ENCODE measurements at regions not wholly inside any gene's neighbourhood (a gene's known extent, or its start where the extent isn't known, plus 50 kb on each side); places are given as distances from the start of the nearest gene placed in this dataset.

DNA sequence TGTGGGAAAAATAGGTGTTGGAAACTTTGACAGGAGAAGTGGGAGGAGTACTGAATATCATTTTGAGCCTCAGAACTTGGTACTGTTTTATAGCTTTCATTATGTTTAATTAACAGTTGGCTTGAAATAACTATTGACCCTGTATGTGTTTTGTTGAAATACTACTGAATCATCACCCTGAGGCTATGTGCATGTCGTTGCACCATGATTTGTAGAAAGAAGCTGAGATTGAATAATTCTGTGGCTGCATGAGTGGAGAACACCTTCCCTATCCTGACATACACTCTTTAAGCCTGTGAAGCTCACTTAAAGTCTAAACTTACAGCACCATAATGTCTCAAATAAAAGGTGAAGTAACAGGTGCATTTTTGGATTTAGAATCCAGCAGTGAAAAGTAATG lies 656.5 kb downstream of the CDY2B start:
- no peaks in the 10 kb centered on the region for H3K79me2 ChIP-seq (ENCODE audit: control insufficient read depth, low read length)

DNA sequence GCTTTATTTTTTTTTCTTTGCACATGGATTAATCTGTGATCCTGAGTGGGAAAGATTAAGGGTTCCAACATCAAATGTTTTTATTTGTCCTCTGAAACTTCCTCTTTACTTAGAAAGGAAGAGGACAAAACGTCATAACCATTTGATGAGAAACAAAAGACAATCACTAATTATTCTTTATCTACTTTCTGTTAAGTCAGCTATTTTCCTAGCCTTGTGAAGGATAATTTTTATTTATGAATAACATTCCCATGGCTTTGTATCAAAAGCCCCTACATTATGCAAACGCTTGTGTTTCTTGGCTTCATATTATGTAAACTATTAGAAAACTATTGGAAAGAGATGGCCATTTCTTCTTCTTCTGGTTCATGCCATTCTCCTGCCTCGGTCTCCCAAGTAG lies 677.6 kb downstream of the CDY2B start:
- no peak overlapping the region for H3K27ac ChIP-seq (ENCODE audit: low read depth, low read length)
- TF ChIP-seq EZH2phosphoT487 (IDR thresholded peaks at IDR 0.05; ENCODE audit: borderline replicate concordance, low read length) = no peak
- TF ChIP-seq, protein P1, sequence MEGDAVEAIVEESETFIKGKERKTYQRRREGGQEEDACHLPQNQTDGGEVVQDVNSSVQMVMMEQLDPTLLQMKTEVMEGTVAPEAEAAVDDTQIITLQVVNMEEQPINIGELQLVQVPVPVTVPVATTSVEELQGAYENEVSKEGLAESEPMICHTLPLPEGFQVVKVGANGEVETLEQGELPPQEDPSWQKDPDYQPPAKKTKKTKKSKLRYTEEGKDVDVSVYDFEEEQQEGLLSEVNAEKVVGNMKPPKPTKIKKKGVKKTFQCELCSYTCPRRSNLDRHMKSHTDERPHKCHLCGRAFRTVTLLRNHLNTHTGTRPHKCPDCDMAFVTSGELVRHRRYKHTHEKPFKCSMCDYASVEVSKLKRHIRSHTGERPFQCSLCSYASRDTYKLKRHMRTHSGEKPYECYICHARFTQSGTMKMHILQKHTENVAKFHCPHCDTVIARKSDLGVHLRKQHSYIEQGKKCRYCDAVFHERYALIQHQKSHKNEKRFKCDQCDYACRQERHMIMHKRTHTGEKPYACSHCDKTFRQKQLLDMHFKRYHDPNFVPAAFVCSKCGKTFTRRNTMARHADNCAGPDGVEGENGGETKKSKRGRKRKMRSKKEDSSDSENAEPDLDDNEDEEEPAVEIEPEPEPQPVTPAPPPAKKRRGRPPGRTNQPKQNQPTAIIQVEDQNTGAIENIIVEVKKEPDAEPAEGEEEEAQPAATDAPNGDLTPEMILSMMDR (IDR thresholded peaks at IDR 0.05; ENCODE audit: low read depth, low read length, poor library complexity, severe bottlenecking) = no peak
- H4K20me1 ChIP-seq (ENCODE audit: control insufficient read depth, insufficient read depth, low read depth, low read length) = no peaks in the 10 kb centered on the region
- no peaks in the 10 kb centered on the region for H3K79me2 ChIP-seq (ENCODE audit: control insufficient read depth, low read length)
- no peaks in the 10 kb centered on the region for H3K36me3 ChIP-seq (ENCODE audit: control insufficient read depth, low read length)
- no peaks in the 10 kb centered on the region for H3K27me3 ChIP-seq (ENCODE audit: control insufficient read depth, low read length)
- H3F3A ChIP-seq (ENCODE audit: control insufficient read depth, insufficient read depth) = no peaks in the 10 kb centered on the region
- H3K4me1 ChIP-seq (ENCODE audit: control insufficient read depth, low read length) = no peaks in the 10 kb centered on the region
- H3K9me3 ChIP-seq (ENCODE audit: control insufficient read depth, insufficient read depth, low read length) = no peaks in the 10 kb centered on the region
- H3K9me2 ChIP-seq (replicated peaks; ENCODE audit: control insufficient read depth, low read length) = no peaks in the 10 kb centered on the region
- H3K4me2 ChIP-seq (ENCODE audit: low read length) = no peak overlapping the region
- no peak overlapping the region for H3K4me3 ChIP-seq (ENCODE audit: low read length)

More for the DNA sequence above, 656.5 kb downstream of the CDY2B start:
- no peaks in the 10 kb centered on the region for H3K4me1 ChIP-seq (ENCODE audit: control insufficient read depth, low read length)
- H3K36me3 ChIP-seq (ENCODE audit: control insufficient read depth, low read length) = no peaks in the 10 kb centered on the region
- H3K9me3 ChIP-seq (ENCODE audit: control insufficient read depth, insufficient read depth, low read length) = no peaks in the 10 kb centered on the region
- TF ChIP-seq EZH2phosphoT487 (IDR thresholded peaks at IDR 0.05; ENCODE audit: borderline replicate concordance, low read length) = no peak
- H3K27ac ChIP-seq (ENCODE audit: low read depth, low read length) = no peak overlapping the region
- H3K27me3 ChIP-seq (ENCODE audit: control insufficient read depth, low read length) = no peaks in the 10 kb centered on the region
- H3K4me2 ChIP-seq (ENCODE audit: low read length) = no peak overlapping the region
- no peaks in the 10 kb centered on the region for H3K9me2 ChIP-seq (replicated peaks; ENCODE audit: control insufficient read depth, low read length)
- H4K20me1 ChIP-seq (ENCODE audit: control insufficient read depth, insufficient read depth, low read depth, low read length) = no peaks in the 10 kb centered on the region
- H3F3A ChIP-seq (ENCODE audit: control insufficient read depth, insufficient read depth) = no peaks in the 10 kb centered on the region
- H3K4me3 ChIP-seq (ENCODE audit: low read length) = no peak overlapping the region

DNA sequence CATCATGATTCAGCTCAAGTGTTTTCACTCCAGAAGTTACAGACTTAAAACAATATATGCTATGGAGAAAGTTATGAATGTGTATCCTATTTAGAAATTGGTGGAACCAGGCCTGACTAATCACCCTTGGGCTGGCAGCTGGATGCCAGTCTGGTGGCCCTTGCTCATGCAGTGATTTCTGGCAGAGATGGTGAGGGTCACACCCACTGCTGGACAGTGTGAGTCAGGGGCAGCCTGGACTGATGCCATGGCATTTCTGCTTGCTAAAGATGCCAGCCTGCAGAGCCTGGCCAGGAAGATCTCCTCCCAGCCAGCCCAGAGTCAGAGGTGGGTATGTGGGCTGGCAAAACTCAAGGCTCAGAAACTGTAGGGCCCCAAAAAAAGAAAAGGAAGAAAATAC lies 695.7 kb downstream of the CDY2B start:
- H3K4me3 ChIP-seq (ENCODE audit: low read length) = no peak overlapping the region
- no peaks in the 10 kb centered on the region for H3K27me3 ChIP-seq (ENCODE audit: control insufficient read depth, low read length)
- no peaks in the 10 kb centered on the region for H3K9me3 ChIP-seq (ENCODE audit: control insufficient read depth, insufficient read depth, low read length)
- no peaks in the 10 kb centered on the region for H3K36me3 ChIP-seq (ENCODE audit: control insufficient read depth, low read length)
- H3K9me2 ChIP-seq (replicated peaks; ENCODE audit: control insufficient read depth, low read length) = no peaks in the 10 kb centered on the region
- no peaks in the 10 kb centered on the region for H3K4me1 ChIP-seq (ENCODE audit: control insufficient read depth, low read length)
- H3K79me2 ChIP-seq (ENCODE audit: control insufficient read depth, low read length) = no peaks in the 10 kb centered on the region
- H3K4me2 ChIP-seq (ENCODE audit: low read length) = no peak overlapping the region
- TF ChIP-seq, protein P1 (IDR thresholded peaks at IDR 0.05; ENCODE audit: low read depth, low read length, poor library complexity, severe bottlenecking) = no peak
- no peak for TF ChIP-seq EZH2phosphoT487 (IDR thresholded peaks at IDR 0.05; ENCODE audit: borderline replicate concordance, low read length)
- H4K20me1 ChIP-seq (ENCODE audit: control insufficient read depth, insufficient read depth, low read depth, low read length) = no peaks in the 10 kb centered on the region
- H3K27ac ChIP-seq (ENCODE audit: low read depth, low read length) = no peak overlapping the region
- H3F3A ChIP-seq (ENCODE audit: control insufficient read depth, insufficient read depth) = no peaks in the 10 kb centered on the region

DNA sequence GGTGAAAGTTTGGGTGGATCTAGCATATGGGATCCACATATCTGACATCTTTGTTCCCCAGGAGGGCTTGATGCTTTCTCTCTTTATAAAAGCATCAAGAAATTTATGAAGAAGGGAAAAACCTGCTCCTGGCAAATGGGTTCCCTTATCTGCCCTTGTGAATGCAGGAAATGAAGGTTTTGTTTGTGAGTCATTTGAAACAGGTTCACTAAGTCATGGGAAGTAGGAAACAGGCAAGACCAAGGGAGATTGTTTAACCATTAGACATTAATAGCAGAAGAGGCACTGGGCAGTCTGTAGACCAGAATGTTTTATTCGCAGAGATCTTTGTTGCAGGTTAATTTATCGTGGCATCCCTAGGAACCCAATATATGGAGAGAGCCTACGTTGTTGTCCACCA lies 713.1 kb downstream of the CDY2B start:
- H3K27ac ChIP-seq (ENCODE audit: low read depth, low read length) = no peak overlapping the region
- no peaks in the 10 kb centered on the region for H3F3A ChIP-seq (ENCODE audit: control insufficient read depth, insufficient read depth)
- no peaks in the 10 kb centered on the region for H3K36me3 ChIP-seq (ENCODE audit: control insufficient read depth, low read length)
- no peaks in the 10 kb centered on the region for H3K79me2 ChIP-seq (ENCODE audit: control insufficient read depth, low read length)
- no peak overlapping the region for H3K4me3 ChIP-seq (ENCODE audit: low read length)
- no peaks in the 10 kb centered on the region for H3K27me3 ChIP-seq (ENCODE audit: control insufficient read depth, low read length)
- no peaks in the 10 kb centered on the region for H4K20me1 ChIP-seq (ENCODE audit: control insufficient read depth, insufficient read depth, low read depth, low read length)
- no peak for TF ChIP-seq EZH2phosphoT487 (IDR thresholded peaks at IDR 0.05; ENCODE audit: borderline replicate concordance, low read length)
- TF ChIP-seq, protein P1 (IDR thresholded peaks at IDR 0.05; ENCODE audit: low read depth, low read length, poor library complexity, severe bottlenecking) = no peak
- no peak overlapping the region for H3K4me2 ChIP-seq (ENCODE audit: low read length)
- H3K4me1 ChIP-seq (ENCODE audit: control insufficient read depth, low read length) = no peaks in the 10 kb centered on the region
- no peaks in the 10 kb centered on the region for H3K9me3 ChIP-seq (ENCODE audit: control insufficient read depth, insufficient read depth, low read length)
- H3K9me2 ChIP-seq (replicated peaks; ENCODE audit: control insufficient read depth, low read length) = no peaks in the 10 kb centered on the region
